Osteoblast (primary cell): ENCODE measurements at regions not wholly inside any gene's neighbourhood (a gene's known extent, or its start where the extent isn't known, plus 50 kb on each side); places are given as distances from the start of the nearest gene placed in this dataset.

ENCODE experiments used
- DNase-seq: peaks from one replicate; pipeline ENCODE4 v3.0.0; 2011; ENCODE audit warnings: low spot score, mixed read lengths; ENCODE audit not compliant: insufficient read length; ENCODE audit errors: missing footprints
- H2AFZ ChIP-seq: 2 replicates; pipeline ENCODE4 v1.6.0; 2011; ENCODE audit warnings: mild to moderate bottlenecking, low read length
- H3K27ac ChIP-seq: 2 replicates; pipeline ENCODE4 v1.5.1; 2011; ENCODE audit warnings: mild to moderate bottlenecking, low read depth, low read length, moderate library complexity
- H3K27me3 ChIP-seq: 2 replicates; pipeline ENCODE4 v1.6.0; 2012; ENCODE audit warnings: mild to moderate bottlenecking, control low read depth, inconsistent platforms, low read length, moderate library complexity; ENCODE audit not compliant: insufficient read depth
- H3K36me3 ChIP-seq: 2 replicates; pipeline ENCODE4 v1.5.1; 2011; ENCODE audit warnings: mild to moderate bottlenecking, low read length, control low read depth, moderate library complexity; ENCODE audit not compliant: insufficient read depth
- H3K4me1 ChIP-seq: 2 replicates; pipeline ENCODE4 v1.5.1; 2011; ENCODE audit warnings: mild to moderate bottlenecking, low read length, control low read depth, moderate library complexity; ENCODE audit not compliant: insufficient read depth
- H3K4me2 ChIP-seq: 2 replicates; pipeline ENCODE4 v1.6.0; 2011; ENCODE audit warnings: mild to moderate bottlenecking, low read length; ENCODE audit not compliant: insufficient read depth
- H3K4me3 ChIP-seq: fragments of 200-600 bp; sonication (generic); 3 replicates; pipeline ENCODE4 v1.5.1; 2012; ENCODE audit warnings: mild to moderate bottlenecking, low read length, inconsistent platforms; ENCODE audit not compliant: insufficient read depth
- H3K79me2 ChIP-seq: 2 replicates; pipeline ENCODE4 v1.6.0; 2012; ENCODE audit warnings: mild to moderate bottlenecking, low read length, control low read depth, inconsistent platforms; ENCODE audit not compliant: insufficient read depth
- H3K9me3 ChIP-seq: 2 replicates; pipeline ENCODE4 v1.5.1; 2011; ENCODE audit warnings: low read depth, low read length, control low read depth
- H4K20me1 ChIP-seq: 2 replicates; pipeline ENCODE4 v1.6.0; 2012; ENCODE audit warnings: mild to moderate bottlenecking, low read length, control low read depth; ENCODE audit not compliant: insufficient read depth
- CTCF ChIP-seq: IDR thresholded peaks from 2 replicates; pipeline ENCODE4 v1.5.1; 2011; ENCODE audit warnings: mild to moderate bottlenecking, low read depth, low read length, moderate library complexity; ENCODE audit errors: extremely low read depth

- H3K79me2 ChIP-seq: no peaks in the 10 kb centered on the region
- no peak for TF ChIP-seq CTCF
- H3K4me1 ChIP-seq: no peaks in the 10 kb centered on the region
- H3K36me3 ChIP-seq: no peaks in the 10 kb centered on the region
- no peak overlapping the region for H2AFZ ChIP-seq
- H3K27ac ChIP-seq: no peak overlapping the region
- H4K20me1 ChIP-seq: no peaks in the 10 kb centered on the region
- DNase-seq: no peak
- no peak overlapping the region for H3K4me3 ChIP-seq
- H3K9me3 ChIP-seq: no peaks in the 10 kb centered on the region
- H3K27me3 ChIP-seq: no peaks in the 10 kb centered on the region
- H3K4me2 ChIP-seq: no peak overlapping the region
These were observed 193.8 kb downstream of the FOXA2 start for GRCh38 chr20:22390543-22390903.

GRCh38 chr20:22389836-22390542 lies 194.4 kb downstream of the FOXA2 start:
- H2AFZ ChIP-seq: no peak overlapping the region
- H3K27me3 ChIP-seq: no peaks in the 10 kb centered on the region
- no peak overlapping the region for H3K27ac ChIP-seq
- H3K4me2 ChIP-seq: no peak overlapping the region
- no peaks in the 10 kb centered on the region for H3K36me3 ChIP-seq
- no peak for TF ChIP-seq CTCF
- no peaks in the 10 kb centered on the region for H3K79me2 ChIP-seq
- no peaks in the 10 kb centered on the region for H3K9me3 ChIP-seq
- no peak overlapping the region for H3K4me3 ChIP-seq
- DNase-seq: no peak
- no peaks in the 10 kb centered on the region for H3K4me1 ChIP-seq
- no peaks in the 10 kb centered on the region for H4K20me1 ChIP-seq

- no peaks in the 10 kb centered on the region for H3K36me3 ChIP-seq
- H4K20me1 ChIP-seq: no peaks in the 10 kb centered on the region
- peak; percentile 36 for DNase-seq
- H3K4me1 ChIP-seq: no peaks in the 10 kb centered on the region
- H3K4me3 ChIP-seq: no peak overlapping the region
- no peak overlapping the region for H2AFZ ChIP-seq
- H3K27ac ChIP-seq: no peak overlapping the region
- TF ChIP-seq CTCF: no peak
- H3K4me2 ChIP-seq: no peak overlapping the region
- H3K27me3 ChIP-seq: no peaks in the 10 kb centered on the region
- H3K9me3 ChIP-seq: no peaks in the 10 kb centered on the region
- no peaks in the 10 kb centered on the region for H3K79me2 ChIP-seq
These were observed 196.9 kb downstream of the FOXA2 start for GRCh38 chr20:22387452-22387851.

- H2AFZ ChIP-seq: no peak overlapping the region
- H3K36me3 ChIP-seq: no peaks in the 10 kb centered on the region
- no peak for TF ChIP-seq CTCF
These were observed 198.1 kb downstream of the FOXA2 start for GRCh38 chr20:22386306-22386623.

More at GRCh38 chr20:22386306-22386623, 198.1 kb downstream of the FOXA2 start:
- Histone ChIP-seq H4K20me1 (no peaks in the 10 kb centered on the region), H3K27ac (no peak overlapping the region), H3K9me3 (no peaks in the 10 kb centered on the region), H3K27me3 (no peaks in the 10 kb centered on the region), H3K4me1 (no peaks in the 10 kb centered on the region), H3K4me2 (no peak overlapping the region), H3K4me3 (no peak overlapping the region), H3K79me2 (no peaks in the 10 kb centered on the region)
- no peak for DNase-seq
